Omental fat pad (tissue), 3 donors: ENCODE measurements at regions not wholly inside any gene's neighbourhood (a gene's known extent, or its start where the extent isn't known, plus 50 kb on each side); places are given as distances from the start of the nearest gene placed in this dataset.

ENCODE experiments used
- ATAC-seq: fragments of 150-250 bp; one replicate; pipeline ENCODE4 v1.9.1; 2016; ENCODE audit warnings: mild to moderate bottlenecking, moderate library complexity; ENCODE audit not compliant: low FRiP score
- DNase-seq: peaks from one replicate; pipeline ENCODE4 v3.0.0-alpha.2; 2019; ENCODE audit warnings: low spot score
- TF ChIP-seq, protein P1 (sequence below), 3 donors: fragments of 450-650 bp; IDR thresholded peaks; one replicate each; pipeline ENCODE4 v1.5.1; 2016 to 2017; ENCODE audit warnings: antibody characterized with exemption in 3 of 3, mild to moderate bottlenecking in 3 of 3, moderate library complexity in 2 of 3

DNA sequence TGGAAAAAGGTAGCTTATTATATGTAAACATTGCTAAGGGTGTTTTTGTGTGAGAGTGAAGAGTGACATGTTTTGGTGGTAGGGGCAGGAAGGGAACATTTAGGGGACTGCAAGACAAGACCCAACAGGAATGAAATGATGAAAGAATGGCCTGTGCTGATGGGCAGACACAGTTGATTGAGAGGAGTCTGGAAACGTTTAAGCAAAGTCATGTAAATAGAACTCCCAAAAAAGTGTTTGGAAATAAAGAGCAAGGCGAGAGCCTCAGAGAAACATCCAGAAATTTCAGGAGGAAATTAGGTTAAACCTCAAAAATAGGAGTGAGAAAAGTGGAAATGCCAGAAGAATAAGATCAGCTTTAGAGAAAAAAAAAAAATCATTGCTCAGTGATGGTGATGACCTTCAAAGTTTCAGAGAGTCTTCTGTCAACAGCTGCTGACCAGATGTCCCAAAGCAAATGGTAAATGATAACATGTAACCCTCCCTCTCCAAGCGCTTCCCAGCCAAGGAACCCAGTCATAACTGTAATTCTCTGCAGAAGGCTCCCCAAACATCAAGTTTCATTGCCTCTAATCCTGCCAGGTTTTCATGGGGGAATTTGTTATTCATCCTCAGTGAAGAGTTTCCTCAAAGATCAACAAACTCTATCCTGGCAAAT, 223.2 kb upstream of the FAR2 start:
- TF ChIP-seq, protein P1, sequence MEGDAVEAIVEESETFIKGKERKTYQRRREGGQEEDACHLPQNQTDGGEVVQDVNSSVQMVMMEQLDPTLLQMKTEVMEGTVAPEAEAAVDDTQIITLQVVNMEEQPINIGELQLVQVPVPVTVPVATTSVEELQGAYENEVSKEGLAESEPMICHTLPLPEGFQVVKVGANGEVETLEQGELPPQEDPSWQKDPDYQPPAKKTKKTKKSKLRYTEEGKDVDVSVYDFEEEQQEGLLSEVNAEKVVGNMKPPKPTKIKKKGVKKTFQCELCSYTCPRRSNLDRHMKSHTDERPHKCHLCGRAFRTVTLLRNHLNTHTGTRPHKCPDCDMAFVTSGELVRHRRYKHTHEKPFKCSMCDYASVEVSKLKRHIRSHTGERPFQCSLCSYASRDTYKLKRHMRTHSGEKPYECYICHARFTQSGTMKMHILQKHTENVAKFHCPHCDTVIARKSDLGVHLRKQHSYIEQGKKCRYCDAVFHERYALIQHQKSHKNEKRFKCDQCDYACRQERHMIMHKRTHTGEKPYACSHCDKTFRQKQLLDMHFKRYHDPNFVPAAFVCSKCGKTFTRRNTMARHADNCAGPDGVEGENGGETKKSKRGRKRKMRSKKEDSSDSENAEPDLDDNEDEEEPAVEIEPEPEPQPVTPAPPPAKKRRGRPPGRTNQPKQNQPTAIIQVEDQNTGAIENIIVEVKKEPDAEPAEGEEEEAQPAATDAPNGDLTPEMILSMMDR (IDR thresholded peaks at IDR 0.05) = no peak
- DNase-seq = no peak
- ATAC-seq = no peak

DNA sequence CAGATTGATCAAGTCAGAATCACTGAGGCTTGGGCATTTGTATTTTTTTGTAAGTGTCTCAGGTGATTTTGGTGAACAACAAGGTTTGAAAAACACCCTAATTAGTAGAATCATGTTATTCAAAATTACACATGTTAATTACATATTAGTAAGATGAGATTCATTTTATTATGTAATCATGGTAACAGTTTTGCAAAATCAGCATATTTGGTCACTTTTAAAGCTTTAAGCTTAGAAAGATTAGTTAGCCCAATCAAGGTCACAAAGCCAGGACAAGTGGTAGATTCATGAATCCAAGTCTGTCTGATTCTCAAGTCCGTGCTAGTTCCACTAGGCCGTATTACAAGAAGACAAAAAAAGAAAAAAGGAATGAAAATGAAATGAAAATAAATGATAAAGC, 218.4 kb upstream of the FAR2 start:
- ATAC-seq (no peak), DNase-seq (no peak)
- TF ChIP-seq, protein P1 (IDR thresholded peaks at IDR 0.05) = no peak

DNA sequence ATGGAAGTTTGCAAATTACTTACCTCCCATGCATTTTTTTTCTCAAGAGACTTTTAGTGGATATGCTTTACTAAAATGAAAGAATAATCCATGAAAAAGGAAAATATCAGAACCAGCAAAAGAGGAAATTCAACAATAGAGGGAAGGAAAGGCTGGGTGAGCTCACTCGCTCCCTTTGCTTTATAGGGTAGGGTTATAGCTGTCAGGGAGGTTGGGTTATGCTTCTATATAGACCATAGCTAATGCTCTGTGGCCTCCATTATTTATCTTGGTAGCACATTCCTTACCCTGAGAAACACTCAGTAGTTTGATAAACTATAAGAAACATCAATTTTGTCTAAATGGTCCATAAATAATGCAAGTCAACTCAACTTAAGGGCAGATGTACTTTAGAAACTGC, 215.9 kb upstream of the FAR2 start:
- TF ChIP-seq, protein P1 (IDR thresholded peaks at IDR 0.05) = no peak

DNA sequence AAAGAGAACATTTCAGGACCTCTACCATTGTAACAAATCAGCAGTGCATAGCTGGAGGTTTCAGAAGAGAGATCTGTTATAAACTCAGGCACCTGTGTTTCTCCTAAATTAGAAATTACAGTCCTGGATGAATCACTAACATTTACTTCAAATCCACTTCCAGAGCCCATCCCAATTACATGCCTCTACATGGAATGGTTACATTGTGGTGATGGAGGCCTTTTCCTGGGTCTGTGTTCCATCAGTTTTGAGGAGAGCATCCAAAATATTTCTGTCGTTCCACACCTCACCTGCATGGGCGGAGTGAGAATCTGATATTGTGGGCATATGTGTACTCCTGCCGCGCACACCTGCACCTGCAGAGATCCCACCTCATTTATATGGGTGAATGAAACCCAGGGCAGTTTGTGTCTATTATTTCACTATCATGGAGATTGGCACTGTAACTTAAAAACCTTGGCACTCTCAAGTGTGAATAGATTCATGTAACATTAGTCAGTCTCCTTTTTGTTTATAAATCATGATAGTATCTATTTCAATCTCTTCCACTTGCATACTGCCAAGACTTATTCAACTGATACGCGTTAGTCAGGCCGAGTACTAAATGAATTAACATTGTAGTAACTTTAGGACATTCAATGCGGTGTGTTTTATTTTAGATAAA, 215.1 kb upstream of the FAR2 start:
- DNase-seq (no peak), ATAC-seq (peak; percentile 28)
- TF ChIP-seq, protein P1 (IDR thresholded peaks at IDR 0.05) = no peak

More for the DNA sequence above, 215.9 kb upstream of the FAR2 start:
- ATAC-seq (no peak), DNase-seq (no peak)

DNA sequence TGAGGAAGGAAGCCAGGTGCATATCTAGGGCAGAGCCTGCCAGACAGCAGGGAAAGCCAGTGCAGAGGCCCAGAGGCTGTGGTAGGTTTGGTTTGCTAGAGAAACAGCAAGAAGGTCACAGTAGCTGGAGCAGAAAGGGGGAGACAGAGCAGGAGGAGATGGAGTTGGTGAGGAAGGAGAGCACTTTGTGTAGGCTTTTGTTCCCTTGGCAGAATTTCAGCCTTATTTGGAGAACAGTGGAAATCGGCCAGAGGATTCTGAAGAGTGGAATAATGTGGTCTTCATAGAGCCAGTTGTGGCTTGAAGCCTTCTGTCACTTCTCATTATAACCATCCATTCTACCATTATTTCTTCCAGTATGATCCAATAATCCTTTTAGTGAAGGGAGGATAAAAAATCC, 212.9 kb upstream of the FAR2 start:
- no peak for ATAC-seq
- TF ChIP-seq, protein P1 (IDR thresholded peaks at IDR 0.05) = no peak
- DNase-seq = no peak

DNA sequence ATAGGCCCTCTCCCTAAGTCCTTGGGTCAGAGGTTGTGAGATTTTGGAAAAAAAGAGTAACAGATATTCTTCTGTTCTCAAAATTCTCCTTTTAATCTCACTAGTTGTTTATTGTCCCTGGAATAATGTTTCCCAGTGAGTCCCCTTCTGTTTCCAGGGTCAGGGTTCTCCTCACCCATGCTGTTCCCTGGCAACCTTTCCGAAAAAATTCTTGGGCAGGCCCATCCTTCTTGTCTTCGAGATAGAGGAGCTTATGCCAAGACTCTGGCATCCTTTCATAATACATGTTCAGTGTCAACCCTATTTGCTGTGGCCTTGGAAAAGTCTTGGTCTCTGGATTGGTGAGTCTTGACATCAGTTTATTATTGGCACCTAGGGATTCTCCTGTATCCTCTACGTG, 212.4 kb upstream of the FAR2 start:
- no peak for ATAC-seq
- TF ChIP-seq, protein P1 (IDR thresholded peaks at IDR 0.05) = no peak

DNA sequence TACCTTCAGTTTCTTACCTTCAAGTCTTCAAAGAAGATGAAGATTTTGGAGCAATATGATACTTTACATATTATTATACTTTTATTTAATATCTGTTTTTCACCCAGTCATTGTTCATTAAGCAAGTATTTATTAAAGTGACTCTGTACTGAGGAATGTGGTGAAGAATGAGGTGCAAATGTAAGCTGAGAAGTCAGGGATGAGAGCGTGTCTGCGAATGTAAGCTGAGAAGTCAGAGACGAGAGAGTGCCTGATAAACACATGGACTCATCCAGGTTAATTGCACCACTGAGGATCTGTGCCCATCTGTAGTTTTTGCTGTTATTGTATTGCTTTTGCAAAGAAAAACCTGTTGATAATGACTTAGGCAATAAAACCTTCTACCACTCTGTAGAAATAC, 211.9 kb upstream of the FAR2 start:
- DNase-seq (no peak), ATAC-seq (peak; percentile 81)
- TF ChIP-seq, protein P1 (IDR thresholded peaks at IDR 0.05) = no peak

More for the DNA sequence above, 212.4 kb upstream of the FAR2 start:
- DNase-seq = no peak
